GM12874 (cell line): ENCODE measurements at regions not wholly inside any gene's neighbourhood (a gene's known extent, or its start where the extent isn't known, plus 50 kb on each side); places are given as distances from the start of the nearest gene placed in this dataset.

Experiments
- CTCF ChIP-seq: IDR thresholded peaks from 2 replicates; pipeline ENCODE4 v1.5.1; 2011; ENCODE audit warnings: low read depth, mild to moderate bottlenecking, control low read depth, low read length, moderate library complexity; ENCODE audit not compliant: insufficient read depth

- TF ChIP-seq CTCF = no peak
Measured at GRCh38 chr3:21914451-21914850, 163.4 kb upstream of the ZNF385D start.

GRCh38 chr3:21919383-21919782 lies 168.4 kb upstream of the ZNF385D start:
- TF ChIP-seq CTCF = no peak

- no peak for TF ChIP-seq CTCF
Measured at GRCh38 chr3:21920421-21920861, 169.4 kb upstream of the ZNF385D start.

- no peak for TF ChIP-seq CTCF
Measured at GRCh38 chr3:21927261-21927660, 176.3 kb upstream of the ZNF385D start.

GRCh38 chr3:21934591-21934990 lies 183.6 kb upstream of the ZNF385D start:
- TF ChIP-seq CTCF = no peak

- no peak for TF ChIP-seq CTCF
Measured at GRCh38 chr3:21936207-21936606, 185.2 kb upstream of the ZNF385D start.

- TF ChIP-seq CTCF = no peak
Measured at GRCh38 chr3:21938267-21938681, 187.3 kb upstream of the ZNF385D start.

- no peak for TF ChIP-seq CTCF
Measured at GRCh38 chr3:21942328-21942727, 191.3 kb upstream of the ZNF385D start.
